SW 1271 (cell line): ENCODE measurements at regions not wholly inside any gene's neighbourhood (a gene's known extent, or its start where the extent isn't known, plus 50 kb on each side); places are given as distances from the start of the nearest gene placed in this dataset.

ENCODE experiments used
- DNase-seq, 2 experiments: peaks; one replicate each; lab custom pipeline; 2025; lab: John Stamatoyannopoulos, UW

DNA sequence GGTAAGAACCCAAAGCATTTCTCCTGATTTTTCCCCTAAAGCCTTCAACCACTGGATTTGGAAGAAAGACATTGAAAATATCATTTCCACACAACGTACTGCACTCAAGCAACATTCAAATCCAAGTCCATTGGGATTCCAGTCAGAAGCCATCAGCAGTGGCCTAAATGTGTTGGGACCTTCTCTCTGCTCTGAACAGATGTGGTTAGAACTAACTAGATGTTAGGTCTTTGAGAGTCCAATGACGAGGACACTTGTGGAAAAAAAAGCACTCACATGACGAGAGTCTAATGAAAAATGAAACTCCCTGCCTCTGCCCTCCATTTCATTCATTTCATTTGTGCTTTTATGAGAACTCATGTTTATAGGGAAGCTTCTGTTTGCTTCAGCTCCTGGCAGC is 382.3 kb downstream of the SIPA1L2 start:
- no peak for DNase-seq

DNA sequence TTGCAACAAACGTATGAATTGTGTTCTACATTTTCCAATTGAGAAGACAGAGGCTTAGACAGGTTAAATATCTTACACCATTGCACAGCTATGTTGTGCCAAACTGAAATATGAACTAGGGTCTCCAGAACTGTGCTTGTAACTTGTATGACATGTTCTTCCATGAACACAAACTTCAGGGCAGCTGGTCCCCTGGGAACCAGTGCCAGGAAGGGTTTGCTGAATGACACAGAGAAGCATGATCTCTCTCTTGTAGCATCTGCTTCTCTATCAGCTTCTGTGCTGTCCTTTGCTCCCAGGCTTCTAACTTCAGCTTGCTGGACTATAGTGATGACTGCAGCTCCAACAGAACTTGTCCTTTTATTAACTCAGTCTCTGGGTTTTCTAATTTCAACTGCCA is 385.5 kb downstream of the SIPA1L2 start:
- no peak for DNase-seq

DNA sequence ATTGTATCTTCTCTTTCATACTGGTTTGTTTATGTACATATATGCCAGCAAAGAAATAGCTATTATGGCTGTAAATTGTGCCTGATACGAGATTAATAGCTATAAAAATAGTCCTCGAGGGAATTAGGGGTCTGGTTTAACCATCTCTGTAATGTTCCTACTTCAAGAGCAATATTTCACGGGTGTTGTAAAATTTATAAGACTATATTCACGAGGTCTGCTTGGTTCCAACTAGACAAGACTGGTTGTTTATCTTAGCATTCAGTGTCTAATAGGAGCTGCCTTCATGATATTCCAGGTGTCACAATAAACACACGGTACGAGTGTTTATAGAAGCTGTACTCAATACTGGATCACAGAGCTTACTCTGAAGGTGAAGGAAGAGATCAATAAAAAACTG is 389.9 kb downstream of the SIPA1L2 start:
- no peak for DNase-seq

DNA sequence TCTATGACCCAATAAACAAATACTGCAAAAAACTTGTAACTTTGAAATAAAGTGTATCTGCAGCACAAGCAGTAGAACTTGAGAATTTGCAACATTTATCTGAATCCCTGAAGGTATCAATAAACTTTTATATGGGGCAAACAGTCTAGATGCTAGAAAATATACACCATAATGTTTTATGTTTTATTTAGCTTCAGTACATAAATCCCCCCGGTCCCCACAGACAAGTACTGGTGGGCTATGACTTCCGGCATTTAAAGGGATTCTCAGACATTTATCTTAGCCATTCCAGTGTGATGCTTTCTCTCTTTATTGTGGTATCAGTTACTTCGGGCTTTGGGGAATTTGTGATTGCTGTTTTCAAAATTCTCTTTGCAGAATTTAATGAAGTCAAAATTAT is 390.4 kb downstream of the SIPA1L2 start:
- no peak for DNase-seq

DNA sequence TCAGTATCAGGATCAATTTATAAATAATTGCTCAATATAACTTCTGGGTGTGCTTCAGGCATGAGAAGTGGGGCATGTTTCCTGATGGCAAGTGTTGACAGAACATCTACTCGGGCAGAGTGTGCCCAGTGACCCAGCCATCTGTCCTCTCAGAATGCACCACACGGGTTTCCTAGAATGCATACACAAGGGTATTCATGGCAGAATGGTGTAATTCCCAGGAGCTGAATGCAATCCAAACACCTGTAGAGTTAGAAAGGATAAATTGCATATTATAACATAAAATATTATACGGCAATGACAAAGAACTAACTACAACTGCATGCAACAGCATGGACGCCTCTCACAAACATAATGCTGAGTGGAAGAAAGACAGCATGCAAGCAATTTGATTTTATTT is 391.9 kb downstream of the SIPA1L2 start:
- DNase-seq, result no peak

DNA sequence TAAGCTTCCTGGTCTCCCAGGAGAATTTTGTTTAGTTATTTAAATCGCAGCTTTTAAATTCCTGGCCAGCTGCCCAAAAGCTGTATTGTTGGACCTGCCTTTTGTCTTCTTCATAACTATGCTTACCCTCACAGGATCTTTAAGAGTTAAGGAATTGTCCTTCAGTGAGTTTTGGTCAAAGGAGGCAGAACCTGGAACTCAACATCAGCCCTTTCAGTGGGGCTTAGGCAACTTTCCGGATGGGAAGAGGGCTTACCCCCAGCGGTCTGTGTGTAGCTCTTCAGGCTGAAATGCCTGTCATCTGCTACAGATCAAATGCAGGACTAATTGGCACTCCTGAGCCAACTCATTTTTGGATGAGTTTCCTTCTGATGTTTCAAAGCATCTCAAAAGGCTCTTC is 402.6 kb downstream of the SIPA1L2 start:
- DNase-seq, result no peak

DNA sequence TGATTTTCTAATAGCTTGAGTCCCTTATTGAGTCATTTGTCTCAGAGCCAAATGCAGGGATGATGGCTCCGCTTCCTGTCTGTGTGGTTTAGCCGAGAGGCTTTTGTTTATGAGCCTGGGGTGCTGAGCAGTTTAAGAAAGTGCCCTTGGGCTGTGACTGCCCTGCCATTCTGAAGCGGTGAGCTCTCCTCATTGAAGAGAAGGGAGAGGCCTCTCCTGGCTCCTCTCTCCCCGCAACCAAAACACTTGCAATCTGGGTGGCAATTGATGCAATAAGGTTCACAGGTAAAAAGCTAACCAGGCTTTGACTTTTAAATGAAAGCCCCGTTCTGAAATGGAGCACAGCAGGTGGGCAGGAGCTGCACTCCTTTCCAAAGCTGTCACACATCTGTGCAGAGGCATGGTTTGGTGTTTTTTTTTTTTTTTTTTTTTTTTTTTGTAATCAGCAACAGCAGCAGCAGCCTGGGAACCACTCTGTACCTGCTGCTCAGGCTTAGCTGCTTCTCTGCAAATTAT is 403.7 kb downstream of the SIPA1L2 start:
- DNase-seq, result no peak

DNA sequence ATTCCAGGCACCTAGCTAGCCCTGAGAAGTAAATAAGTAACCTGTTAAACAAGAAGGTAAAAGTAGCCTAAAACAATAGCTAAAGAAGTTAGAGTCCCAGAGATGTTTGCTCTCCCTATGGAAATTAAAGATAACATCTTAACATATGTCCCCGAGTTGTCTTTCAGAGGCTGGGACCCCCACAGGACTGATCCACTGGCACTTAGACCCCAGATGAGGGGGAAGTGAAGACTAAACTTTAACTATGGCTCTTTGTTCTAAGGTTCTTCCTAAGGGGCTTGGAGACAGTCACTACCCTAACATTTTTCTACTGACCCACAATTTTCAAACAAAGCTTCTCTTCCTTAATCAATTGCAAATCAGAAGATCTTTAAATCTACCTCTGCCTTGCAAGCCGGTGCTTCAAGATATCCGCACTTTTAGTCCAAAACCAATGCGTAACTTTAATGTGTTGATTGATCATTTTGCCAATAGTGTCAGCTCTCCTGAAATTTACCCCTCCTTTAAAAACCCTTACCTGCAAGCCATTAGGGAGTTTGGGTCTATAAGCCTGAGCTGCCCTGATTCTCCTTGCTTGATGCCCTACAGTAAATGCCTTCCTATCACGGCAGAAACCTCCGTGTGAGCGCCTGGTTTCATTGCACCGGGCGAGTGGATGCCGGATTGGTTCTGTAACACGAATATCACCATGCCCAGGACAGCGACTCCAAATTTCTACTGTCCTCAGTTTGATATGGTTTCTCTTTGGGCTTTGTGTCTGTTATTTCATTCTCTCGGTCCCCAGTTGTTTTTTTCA is 404.4 kb downstream of the SIPA1L2 start:
- no peak for DNase-seq

DNA sequence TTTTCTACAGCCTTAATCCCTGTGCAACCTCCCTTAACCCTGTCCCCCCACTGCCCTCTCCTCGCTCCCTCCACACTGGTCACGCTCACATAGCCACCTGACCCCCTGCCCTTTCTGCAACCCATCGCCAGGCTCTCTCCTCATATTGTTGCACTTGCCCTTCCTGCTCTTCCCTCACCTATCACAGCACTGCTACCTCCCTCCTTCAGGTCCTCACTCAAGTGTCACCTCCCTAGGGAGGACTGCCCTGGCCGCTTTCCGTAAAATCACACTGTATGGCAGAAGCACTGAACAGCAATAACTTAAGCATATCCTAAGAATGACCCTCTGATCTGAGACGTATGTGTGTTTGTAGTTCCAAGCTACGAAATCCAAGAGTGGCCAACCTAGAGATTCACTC is 406.0 kb downstream of the SIPA1L2 start:
- no peak for DNase-seq

DNA sequence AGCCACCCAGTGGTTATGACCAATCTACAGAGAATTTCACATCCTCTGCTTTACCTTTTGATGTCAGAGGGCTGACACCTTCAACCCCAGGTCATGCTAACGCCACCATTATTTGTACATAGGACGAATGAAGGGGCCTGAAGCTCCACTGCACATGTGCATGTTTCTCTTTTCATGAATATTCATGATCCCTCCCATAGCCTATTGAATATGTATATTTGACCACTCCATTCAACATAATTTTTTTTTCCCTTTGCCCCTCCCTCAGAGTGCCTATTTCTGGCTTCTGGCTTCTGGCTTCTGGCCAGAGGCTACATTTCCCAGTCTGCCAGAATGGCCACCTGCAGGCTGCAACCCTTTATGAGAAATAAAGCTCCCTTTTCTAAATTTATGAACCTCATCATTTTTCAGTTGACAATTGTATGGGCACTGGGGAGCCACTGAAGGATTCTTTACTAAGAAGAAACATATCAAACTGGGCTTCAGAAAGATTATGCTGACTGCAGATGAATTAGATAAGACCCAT is 406.7 kb downstream of the SIPA1L2 start:
- DNase-seq, result no peak

DNA sequence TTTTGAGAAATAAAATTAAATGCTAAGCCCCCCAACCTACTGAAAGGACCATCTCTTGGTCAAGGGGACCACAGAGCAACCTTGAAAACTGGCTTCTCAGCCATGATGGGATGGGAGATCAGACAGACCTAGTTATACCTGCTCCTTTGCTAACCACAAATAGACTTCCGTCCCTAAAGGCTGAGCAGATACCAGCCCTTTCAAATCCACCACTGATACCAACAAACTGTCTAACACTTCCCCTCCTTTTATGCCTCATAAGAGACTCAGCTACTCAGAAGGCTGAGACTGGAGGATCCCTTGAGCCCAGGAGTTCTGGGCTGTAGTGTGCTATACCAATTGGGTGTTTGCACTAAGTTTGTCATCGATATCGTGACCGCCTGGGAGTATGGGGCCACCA is 407.3 kb downstream of the SIPA1L2 start:
- no peak for DNase-seq

DNA sequence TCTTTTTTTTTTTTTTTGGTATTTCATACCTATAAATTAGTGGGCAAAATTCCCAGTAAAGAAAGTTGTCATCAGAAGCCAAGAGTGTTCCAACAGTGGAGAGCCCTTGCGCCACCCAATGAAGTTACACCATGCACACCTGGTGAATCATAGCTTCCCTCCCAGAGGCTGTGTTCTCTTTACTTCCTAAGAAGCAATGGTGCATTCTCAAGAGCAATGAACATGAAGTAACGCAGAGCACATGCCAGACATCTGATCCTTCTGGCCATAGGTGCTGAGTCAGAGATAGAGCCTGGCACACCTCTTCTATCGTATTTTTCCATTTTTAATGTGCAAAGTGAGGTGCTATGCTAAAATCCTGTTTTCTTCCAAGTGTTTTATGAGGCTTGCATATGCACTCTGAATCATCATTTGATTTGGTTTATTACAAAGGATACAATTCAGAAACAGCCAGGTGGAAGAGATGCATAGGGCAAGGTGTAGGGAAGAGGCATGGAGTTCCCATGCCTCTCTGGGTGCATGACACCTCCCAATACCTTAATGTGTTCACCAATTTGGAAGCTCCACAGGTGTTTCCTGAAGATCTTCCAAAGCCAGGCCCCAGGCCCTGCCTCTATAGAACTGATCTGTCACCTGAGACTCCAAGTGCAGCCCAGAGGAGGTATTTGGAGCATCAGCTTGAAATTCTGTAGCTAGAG is 408.0 kb downstream of the SIPA1L2 start:
- no peak for DNase-seq

DNA sequence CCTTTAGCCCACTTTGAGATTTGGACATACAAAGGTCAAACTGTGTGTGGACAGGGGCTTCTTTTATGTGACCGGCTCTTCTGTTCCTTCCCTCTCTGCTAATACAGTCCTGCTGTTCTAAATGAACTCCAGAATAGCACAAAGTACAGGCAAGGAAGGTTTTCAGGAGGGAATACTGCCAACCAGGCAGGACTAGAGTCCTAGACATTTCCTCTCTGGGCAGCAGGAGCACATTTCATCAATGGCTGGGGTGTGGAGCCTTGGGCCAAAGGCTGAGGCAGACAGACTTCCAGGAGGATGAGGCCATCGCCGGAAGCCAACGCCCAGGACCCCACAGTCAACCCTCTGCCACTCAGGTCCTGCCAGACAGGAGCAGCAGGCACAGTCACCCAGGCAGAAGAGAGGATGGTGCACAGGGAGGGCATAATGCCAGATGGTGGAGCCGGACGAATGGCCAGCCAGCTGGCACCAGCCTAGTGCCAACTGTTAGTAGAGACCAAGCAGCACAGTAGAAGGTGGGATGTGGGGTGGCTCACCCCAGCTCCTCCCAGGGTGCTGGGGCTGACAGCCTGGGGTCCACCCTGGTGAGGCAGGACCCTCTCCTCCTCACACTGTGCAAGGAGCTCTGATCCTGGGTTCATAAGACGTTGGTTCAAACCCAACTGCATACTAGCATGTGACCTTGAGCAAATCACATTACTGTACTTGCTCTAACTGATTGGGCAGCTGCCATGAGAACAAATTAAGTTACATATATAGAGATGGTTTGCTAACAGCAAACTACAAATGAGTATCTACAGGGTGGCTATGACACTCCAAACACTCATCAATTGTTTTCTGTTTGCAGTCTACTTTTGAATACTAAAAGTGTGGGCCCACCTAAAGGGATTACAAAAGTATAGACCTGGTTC is 410.7 kb downstream of the SIPA1L2 start:
- no peak for DNase-seq

DNA sequence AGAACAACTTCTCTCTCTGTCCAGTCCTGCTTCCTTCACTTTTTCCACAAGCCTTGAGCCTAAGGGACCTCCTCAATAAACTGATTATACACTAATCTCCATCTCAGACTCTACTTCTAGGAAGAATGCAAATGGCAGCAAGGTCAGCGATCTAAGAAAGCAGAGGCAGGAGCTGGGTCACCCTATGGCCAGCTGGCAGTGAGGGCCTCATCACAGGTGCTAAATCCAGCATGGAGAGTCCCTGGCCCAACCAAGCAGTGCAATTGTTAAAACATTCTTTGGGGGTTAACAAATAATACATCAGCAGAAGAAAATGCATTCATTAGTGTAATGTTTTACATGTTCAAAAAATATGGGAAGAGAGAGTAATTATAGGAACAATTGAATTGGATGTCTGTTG is 416.0 kb downstream of the SIPA1L2 start:
- no peak for DNase-seq

DNA sequence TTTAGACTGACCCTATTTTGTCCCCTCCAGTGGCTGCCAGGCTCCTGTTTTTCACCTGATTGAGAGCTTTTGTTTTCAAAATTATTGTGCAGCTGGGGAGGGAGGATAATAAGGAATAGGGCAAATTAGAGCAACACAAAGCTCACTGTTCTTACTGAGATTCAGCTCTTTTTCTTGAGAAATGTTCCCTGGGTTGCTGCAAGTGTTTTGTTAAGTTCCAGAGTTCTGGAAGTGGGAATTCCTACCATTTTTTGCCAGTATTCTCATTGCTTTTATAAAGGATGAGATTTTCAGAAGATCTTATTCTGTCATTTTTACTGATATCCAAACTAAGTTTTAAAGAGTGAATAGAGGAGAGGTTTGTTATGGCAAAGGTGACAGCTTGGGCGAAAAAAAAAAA is 417.7 kb downstream of the SIPA1L2 start:
- no peak for DNase-seq

DNA sequence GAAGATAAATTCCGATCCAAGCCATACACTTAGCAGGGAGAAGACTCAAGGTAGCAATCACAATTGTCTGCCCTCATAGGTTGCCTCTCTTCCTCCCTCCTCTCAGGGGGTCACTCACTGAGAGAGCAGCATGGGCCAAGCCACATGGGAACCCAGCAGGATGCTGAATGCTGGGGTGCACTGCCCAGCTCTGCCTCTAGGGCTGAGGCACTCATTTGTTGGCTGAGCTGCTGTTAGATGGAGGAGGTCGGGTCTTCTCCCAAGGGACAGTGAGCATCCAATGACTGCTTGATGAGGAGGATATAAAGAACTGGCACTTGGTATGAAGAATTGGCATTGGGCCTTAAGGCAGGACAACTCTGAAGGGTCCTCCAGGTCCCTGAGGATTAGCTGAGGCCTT is 418.8 kb downstream of the SIPA1L2 start:
- DNase-seq, result no peak

DNA sequence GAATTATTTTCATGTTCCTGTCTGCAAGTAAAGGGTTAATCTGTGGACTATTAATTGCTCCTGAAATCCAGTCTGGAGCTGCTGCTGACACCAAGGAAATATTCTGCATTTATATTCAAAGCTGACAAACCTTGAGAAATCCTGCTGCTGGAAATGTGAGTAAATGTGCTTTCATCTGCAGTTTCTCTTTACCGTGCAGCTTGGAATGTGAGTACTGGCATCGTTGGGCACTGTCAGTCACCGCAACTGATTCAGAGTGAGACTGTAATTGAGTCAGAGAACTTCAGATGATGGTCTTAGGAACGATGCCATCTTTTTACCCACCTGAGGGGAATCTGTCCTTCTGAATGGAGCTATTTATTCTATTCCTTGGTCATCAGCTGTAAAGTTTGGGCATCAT is 420.6 kb downstream of the SIPA1L2 start:
- no peak for DNase-seq

DNA sequence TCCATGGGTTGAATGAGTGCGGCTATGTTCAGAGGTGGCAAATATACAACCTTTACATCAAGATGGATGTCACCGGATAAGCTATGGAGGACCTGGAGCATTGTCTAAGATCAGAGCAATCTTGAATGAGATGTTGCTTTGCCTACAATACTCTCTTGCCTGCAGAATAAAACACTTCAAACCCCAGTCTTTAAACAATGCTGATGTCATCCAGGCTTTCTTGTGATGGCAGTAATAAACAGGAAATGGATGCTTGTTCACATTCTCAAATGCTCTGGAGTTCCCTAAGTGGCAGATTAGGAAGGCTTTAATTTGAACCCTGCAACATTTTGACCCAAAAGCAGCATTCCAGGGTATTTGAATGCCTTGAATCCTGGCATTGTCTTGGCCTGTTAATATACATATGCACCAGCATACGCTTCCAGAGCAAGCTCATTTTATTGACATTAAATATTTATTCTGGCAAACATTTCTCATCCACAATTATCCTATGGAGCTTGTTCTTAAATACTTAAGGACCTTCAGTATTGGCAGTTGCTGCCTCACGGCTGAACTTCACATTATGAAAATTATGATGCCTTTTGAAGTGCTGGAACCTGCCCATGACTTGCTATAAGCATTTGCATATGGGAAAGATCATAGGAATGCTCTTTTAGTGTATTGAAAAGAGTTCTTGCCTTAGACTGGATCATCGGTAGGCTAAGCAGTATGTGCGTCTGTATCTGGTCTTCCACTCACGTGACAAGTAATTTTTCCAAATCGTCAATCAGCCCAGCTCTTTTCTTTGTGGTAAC is 422.7 kb downstream of the SIPA1L2 start:
- DNase-seq, result no peak

DNA sequence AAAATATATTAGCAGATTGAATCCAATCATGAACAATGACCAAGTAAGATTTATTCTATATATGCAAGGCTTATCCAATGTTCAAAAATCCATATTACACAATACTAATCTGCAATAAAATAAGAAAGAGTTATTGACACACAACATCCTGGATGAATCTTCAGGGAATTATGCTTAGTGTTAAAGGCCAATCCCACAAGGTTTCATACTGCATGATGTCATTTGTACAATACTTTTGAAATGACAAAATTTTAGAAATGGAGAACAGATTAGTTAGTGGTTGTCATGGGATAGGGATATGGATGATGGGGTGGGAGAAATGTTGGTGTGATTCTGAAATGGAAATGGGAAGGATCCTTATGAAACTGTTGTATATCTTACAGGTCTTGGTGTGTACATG is 425.7 kb downstream of the SIPA1L2 start:
- DNase-seq, result no peak

DNA sequence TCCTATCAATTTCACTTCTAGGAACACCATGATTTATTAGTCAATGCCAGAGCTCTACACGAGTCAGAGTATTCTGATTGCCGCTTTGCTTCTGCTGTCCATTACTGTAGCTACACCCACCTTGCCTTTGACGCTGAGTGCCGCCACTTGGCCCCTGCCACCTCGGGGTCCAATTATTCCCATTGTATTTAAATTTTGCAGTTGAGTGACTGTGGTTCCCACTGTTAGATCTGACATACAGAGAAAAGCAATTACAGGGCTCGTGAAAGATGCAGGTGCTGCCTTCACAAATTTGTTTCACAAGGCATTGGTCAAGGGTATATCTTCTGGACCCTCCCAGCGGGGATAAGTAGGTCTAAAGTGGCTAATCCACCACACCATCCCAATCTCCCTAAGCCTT is 428.9 kb downstream of the SIPA1L2 start:
- no peak for DNase-seq

DNA sequence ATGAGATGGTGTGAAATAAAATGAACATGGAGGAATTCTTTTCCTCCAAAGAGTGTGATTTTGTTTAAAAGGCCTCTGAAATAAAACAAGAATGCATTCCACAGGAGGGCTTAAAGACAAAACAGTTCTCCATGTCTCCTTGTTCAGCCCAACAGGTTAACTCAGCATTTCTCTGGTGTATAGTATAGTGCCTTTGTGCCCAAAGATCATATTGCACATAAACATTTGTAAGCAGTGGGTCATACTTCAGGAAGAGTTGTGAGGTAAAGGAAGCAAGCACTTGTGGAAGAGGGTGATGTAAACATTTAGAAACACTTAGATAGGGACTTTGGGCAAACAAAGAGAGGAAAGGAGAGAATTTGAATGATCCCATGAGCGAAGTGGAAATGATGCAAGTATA is 433.9 kb downstream of the SIPA1L2 start:
- DNase-seq, result no peak
